Esophagus squamous epithelium (tissue), 4 donors: ENCODE measurements at regions not wholly inside any gene's neighbourhood (a gene's known extent, or its start where the extent isn't known, plus 50 kb on each side); places are given as distances from the start of the nearest gene placed in this dataset.

ENCODE experiments used
- POLR2A ChIP-seq, 4 donors: fragments of 450-650 bp; IDR thresholded peaks; one replicate each; pipeline ENCODE4 v1.6.1; 2017; ENCODE audit warnings: antibody characterized with exemption in 4 of 4, mild to moderate bottlenecking in 4 of 4, moderate library complexity in 3 of 4
- TF ChIP-seq, protein P1 (sequence below), 6 experiments: fragments of 450-650 bp in 4 of 6; fragments of 200-600 bp in 2 of 6; sonication (generic) in 2 of 6; IDR thresholded peaks; one replicate each; pipeline ENCODE4 v1.5.1; 2016 to 2019; ENCODE audit warnings: antibody characterized with exemption in 6 of 6, mild to moderate bottlenecking in 4 of 6, moderate library complexity in 4 of 6

DNA sequence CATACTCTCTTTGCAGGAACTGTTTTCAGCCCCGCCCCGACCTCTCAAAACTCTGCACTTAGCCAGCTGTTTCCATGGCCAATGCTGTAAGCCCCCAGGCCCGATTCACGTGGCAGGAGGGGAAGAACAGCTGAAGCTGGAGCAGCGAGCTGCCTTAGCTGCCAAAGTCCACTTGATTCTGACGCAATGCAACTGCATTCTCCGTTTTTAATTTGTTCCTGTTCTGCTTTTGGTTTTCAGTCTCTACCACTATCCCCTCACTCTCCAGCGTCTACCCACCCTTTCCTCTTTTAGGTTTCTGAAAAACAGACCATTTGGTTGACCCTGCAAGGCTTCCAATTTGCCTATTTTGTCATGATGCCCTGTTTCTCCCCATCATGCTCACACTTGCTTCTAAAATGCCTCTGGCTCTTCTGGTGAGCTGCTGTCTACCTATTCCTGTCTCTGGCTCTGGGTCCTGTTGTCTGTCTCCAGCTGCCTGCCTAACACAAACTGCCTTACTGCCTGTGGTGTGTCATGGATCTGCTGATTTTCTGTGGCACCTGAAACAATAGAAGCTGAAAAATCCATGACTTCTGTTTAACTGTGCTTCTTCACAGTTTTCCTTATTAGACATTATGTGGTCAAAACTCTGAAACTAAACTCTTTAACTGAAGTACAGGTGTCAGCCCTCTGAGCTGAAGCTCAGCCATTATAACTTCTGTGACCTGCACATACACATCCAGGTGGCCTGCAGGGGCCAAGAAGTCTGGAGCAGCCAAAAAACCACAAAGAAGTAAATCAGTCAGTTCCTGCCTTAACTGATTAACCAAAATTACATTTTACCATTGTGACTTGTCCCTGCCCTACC is 160.5 kb upstream of the AGTR2 start:
- TF ChIP-seq, protein P1, sequence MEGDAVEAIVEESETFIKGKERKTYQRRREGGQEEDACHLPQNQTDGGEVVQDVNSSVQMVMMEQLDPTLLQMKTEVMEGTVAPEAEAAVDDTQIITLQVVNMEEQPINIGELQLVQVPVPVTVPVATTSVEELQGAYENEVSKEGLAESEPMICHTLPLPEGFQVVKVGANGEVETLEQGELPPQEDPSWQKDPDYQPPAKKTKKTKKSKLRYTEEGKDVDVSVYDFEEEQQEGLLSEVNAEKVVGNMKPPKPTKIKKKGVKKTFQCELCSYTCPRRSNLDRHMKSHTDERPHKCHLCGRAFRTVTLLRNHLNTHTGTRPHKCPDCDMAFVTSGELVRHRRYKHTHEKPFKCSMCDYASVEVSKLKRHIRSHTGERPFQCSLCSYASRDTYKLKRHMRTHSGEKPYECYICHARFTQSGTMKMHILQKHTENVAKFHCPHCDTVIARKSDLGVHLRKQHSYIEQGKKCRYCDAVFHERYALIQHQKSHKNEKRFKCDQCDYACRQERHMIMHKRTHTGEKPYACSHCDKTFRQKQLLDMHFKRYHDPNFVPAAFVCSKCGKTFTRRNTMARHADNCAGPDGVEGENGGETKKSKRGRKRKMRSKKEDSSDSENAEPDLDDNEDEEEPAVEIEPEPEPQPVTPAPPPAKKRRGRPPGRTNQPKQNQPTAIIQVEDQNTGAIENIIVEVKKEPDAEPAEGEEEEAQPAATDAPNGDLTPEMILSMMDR (IDR thresholded peaks at IDR 0.05), result no peak
- TF ChIP-seq POLR2A (IDR thresholded peaks at IDR 0.05), result no peak
